ENCODE measurements at regions not wholly inside any gene's neighbourhood (a gene's known extent, or its start where the extent isn't known, plus 50 kb on each side); places are given as distances from the start of the nearest gene placed in this dataset.

DNA sequence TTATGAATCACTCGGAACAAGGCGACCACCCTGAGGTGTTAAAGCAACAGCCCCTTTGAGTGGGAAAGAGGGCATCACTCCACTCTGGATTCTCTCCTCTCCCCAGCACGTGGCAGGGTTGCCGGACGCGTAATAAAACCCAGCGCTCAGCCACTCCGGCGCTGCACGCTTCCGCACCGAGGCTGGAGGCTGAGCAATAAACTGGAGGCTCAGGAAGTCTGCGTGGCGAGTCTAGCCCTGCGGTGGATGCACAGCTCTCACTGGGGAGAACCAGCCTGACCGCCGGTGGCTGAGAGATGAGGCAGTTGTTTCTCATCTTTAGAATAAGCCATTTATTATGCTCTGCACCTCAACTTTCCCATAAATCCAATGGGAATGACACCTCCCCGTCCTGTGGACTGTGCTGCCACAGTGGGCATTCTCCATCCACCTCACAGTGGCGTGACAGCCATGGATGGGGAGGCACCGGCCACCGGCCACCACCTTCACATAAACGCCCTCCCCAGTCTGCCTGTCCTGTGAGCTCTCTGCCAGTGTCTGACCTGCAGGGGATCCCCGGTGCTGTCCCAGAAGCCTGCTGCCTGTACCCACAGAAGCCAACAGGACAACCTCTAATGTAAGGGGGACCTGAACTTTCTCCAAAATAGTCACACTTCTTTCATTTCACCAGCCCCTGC lies 64.2 kb upstream of the GGTLC1 start:
- H3K36me3 ChIP-seq, result no peaks in the 10 kb centered on the region
- DNase-seq (ENCODE audit: low spot score), result no peak
- no peak overlapping the region for H3K27ac ChIP-seq
- H3K4me3 ChIP-seq, result no peak overlapping the region
- no peaks in the 10 kb centered on the region for H3K4me1 ChIP-seq
- H3K27me3 ChIP-seq, result no peaks in the 10 kb centered on the region
- H3K9me3 ChIP-seq, result no peaks in the 10 kb centered on the region
- no peak for TF ChIP-seq CTCF (IDR thresholded peaks at IDR 0.05)

DNA sequence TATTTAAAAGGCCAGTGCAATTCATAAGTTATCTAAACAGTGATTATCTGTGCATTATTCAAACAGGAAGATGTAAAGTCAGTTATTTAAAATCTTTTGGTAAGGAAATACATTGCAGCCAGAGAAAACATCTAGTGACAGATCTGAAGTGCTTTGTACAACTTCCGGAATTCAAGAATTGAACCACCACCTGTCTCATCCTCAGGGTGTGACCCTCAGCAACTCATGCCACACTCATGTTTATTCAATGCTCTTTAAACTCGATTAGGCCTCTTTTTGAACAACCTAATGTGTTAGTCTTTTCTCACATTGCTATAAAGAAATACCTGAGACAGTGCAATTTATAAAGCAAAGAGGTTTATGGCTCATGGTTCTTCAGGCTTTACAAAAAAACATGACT lies 62.6 kb upstream of the GGTLC1 start:
- Histone ChIP-seq H3K27me3 (no peaks in the 10 kb centered on the region), H3K27ac (no peak overlapping the region), H3K9me3 (no peaks in the 10 kb centered on the region), H3K4me3 (no peak overlapping the region), H3K36me3 (no peaks in the 10 kb centered on the region), H3K4me1 (no peaks in the 10 kb centered on the region)
- no peak for TF ChIP-seq CTCF (IDR thresholded peaks at IDR 0.05)
- DNase-seq (ENCODE audit: low spot score), result no peak

GRCh38 chr20:24050119-24050518 lies 61.5 kb upstream of the GGTLC1 start:
- no peak for DNase-seq (ENCODE audit: low spot score)
- no peaks in the 10 kb centered on the region for H3K9me3 ChIP-seq

GRCh38 chr20:24049081-24049480 lies 60.5 kb upstream of the GGTLC1 start:
- Histone ChIP-seq H3K4me1 (no peaks in the 10 kb centered on the region), H3K27ac (no peak overlapping the region), H3K27me3 (no peaks in the 10 kb centered on the region), H3K36me3 (no peaks in the 10 kb centered on the region), H3K4me3 (no peak overlapping the region), H3K9me3 (no peaks in the 10 kb centered on the region)
- TF ChIP-seq CTCF (IDR thresholded peaks at IDR 0.05), result no peak
- DNase-seq (ENCODE audit: low spot score), result no peak

More at GRCh38 chr20:24050119-24050518, 61.5 kb upstream of the GGTLC1 start:
- Histone ChIP-seq H3K27me3 (no peaks in the 10 kb centered on the region), H3K27ac (no peak overlapping the region), H3K36me3 (no peaks in the 10 kb centered on the region), H3K4me1 (no peaks in the 10 kb centered on the region), H3K4me3 (no peak overlapping the region)
- no peak for TF ChIP-seq CTCF (IDR thresholded peaks at IDR 0.05)

DNA sequence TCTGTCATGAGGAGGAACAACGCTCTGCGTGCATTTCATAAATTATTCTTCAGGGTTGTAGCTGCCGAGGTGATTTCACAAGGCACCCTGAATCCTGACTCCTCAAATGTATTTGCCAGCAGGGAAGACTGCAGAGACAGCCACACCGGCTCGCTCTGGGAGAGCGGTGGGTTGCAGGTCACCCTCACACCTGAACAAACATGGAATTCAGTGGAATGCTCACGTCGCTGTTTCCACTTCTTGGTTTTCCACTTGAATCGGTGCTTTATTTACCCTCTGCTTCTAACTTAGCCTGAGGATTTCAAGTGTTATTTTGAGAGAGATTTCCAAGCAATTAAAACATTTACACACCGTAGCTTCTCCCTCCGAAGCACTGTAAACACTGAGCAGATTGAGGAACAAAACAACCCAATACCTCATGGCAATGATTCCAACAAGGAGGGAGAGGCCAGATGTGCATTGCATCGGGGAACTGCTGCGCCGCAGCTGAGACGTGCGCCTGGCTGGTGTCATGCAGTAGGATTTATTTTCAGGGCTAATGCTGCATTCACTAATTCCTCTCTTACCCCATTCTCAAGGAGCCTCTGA lies 59.5 kb upstream of the GGTLC1 start:
- Histone ChIP-seq H3K27ac (no peak overlapping the region), H3K9me3 (no peaks in the 10 kb centered on the region), H3K27me3 (no peaks in the 10 kb centered on the region), H3K4me1 (no peaks in the 10 kb centered on the region), H3K36me3 (no peaks in the 10 kb centered on the region), H3K4me3 (no peak overlapping the region)
- no peak for TF ChIP-seq CTCF (IDR thresholded peaks at IDR 0.05)
- DNase-seq (ENCODE audit: low spot score), result no peak

DNA sequence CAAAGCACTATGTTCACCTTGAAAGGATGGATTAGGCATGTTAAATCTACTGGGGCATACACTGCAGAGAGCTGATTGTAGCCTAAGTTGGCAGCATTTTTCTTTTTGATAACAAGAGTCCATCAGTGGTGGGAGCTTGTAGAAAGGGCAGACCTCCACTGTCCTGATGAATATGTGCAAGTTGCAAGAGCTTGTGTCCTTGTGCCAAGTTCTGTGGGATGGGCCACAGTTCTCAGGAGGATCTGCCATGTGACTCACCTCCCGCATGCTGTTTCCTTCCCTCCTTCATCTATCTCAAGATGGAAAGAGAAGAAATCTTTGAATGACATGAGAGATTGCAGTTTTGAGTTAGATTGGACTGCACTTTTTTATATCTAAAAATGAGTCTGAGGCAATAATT lies 58.3 kb upstream of the GGTLC1 start:
- no peaks in the 10 kb centered on the region for H3K9me3 ChIP-seq
- H3K4me3 ChIP-seq, result no peak overlapping the region
- no peaks in the 10 kb centered on the region for H3K4me1 ChIP-seq
- no peaks in the 10 kb centered on the region for H3K27me3 ChIP-seq
- no peak for DNase-seq (ENCODE audit: low spot score)
- no peak overlapping the region for H3K27ac ChIP-seq
- no peaks in the 10 kb centered on the region for H3K36me3 ChIP-seq
- TF ChIP-seq CTCF (IDR thresholded peaks at IDR 0.05), result no peak
